Islet of Langerhans (tissue), 1 donor: ENCODE measurements at regions not wholly inside any gene's neighbourhood (a gene's known extent, or its start where the extent isn't known, plus 50 kb on each side); places are given as distances from the start of the nearest gene placed in this dataset.

ENCODE experiments used
- FAIRE-seq: peaks from one replicate; lab custom pipeline; 2011; peaks lifted over from hg19 to GRCh38; lab: Jason Lieb, UNC

GRCh38 chrX:39813631-39814277 is 284.0 kb downstream of the BCOR start:
- FAIRE-seq, result peak; percentile 89

- peak; percentile 24 for FAIRE-seq
Measured at GRCh38 chrX:39814391-39814790, 283.4 kb downstream of the BCOR start.

DNA sequence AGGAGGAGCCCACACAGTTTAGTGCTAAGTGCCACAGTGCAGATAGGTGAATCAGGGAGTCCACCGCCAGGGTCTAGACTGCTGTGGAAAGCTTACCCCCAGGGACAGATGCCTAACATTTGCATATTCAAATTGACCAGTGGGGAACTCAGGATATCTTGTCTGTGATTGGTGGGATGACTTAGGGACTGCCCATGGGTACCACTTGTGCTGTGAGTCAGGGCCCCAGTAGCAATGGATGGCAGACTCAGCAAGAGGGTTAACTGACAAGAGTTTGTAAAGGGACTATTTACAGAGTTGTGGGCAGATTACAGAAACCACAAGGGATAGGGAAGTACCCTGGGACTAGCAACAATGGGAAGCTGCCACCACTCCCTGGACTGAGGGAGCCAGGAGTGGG is 282.1 kb downstream of the BCOR start:
- FAIRE-seq, result peak; percentile 84

DNA sequence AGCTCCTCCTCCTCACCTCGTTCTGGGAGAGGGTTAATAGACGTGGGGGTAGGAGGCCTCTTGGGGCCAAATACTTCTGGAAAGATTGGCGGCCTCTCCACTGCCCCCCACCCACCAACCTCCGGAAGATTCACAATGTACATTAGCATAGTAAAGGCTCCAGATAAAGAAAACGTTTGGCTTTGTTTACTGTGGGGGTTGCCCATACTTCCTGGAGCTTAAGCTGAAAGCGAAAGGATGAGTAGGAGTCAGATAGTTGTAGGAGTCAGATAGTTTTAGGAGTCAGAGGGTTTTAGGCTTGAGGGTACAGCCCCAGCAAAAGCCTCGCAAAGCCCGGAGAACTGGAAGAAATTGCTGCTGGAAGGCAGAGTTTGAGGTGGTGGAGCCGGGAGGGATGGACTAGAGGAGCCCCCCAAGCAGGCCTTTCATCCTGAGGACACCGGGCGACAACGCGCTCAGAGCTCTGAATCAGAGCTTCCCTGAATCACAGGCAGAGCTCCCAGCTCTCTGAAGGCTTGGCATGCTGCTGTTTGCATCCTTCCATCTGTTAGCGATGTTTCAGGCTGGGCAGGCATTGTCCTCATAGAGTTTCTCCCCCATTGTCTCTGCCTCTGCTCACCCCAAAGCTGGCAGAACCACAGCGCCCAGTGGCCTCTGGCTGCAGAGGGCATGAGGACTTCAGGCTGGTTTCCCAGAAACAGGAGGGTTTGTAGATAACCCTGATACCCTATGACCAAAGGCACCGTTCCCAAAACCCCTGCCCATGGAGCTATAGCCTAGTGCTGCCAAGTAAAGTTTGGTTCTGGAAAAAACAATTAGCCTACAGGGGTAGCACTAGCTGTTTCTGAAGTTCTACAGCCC is 280.7 kb downstream of the BCOR start:
- FAIRE-seq, result no peak

DNA sequence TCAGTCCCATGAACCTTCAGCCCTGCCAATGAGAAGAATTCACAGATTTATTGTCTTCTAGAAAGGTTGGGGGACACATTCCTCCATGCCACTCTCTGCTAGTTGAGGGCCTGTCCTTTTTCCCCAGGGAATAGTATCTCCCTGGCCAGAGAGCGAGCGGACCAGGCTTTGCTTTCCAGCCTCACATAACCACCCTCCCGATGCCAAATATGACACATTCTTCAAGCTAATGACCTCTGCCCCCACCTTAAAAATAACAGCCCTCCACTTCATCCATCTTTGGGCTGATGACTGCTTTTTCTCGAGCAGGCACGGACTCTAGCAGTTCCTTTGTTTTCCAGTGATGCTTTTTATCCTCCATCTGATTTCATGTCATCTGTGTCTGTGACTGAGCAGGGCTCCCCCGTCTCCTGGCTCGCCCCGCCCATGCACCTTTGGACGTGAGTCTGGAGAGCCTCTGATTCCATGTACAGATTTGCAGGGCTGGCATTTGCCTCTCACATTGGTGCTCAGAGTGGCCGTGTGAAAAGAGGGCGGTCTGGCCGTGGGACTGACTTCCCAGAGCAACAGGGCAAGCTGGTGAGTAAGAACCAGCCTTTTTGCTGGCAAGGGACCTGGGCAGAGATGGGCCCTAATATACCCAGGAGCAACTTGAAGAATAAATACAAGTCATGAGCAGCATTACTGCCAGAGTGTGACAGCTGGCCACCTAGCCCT is 279.8 kb downstream of the BCOR start:
- no peak for FAIRE-seq

DNA sequence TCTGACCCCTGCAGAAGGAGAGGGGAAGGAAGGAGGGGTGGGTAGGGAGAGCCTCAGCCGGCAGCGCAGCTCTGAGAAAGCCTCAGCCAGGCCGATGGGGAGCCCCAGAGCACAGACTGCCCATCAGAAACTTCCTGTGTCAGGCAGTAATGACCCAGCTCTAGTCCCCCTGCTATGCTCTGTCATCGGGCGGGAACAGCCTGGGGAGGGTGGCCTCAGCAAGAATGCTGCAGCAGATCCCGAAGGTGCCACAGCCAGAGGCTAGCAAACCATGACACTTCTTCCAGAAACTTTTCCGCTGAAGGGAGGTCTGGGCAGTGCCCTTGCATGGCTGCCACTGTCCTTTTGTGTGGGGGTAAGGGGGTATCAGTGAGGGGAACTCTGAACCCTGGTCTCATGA is 279.0 kb downstream of the BCOR start:
- no peak for FAIRE-seq

DNA sequence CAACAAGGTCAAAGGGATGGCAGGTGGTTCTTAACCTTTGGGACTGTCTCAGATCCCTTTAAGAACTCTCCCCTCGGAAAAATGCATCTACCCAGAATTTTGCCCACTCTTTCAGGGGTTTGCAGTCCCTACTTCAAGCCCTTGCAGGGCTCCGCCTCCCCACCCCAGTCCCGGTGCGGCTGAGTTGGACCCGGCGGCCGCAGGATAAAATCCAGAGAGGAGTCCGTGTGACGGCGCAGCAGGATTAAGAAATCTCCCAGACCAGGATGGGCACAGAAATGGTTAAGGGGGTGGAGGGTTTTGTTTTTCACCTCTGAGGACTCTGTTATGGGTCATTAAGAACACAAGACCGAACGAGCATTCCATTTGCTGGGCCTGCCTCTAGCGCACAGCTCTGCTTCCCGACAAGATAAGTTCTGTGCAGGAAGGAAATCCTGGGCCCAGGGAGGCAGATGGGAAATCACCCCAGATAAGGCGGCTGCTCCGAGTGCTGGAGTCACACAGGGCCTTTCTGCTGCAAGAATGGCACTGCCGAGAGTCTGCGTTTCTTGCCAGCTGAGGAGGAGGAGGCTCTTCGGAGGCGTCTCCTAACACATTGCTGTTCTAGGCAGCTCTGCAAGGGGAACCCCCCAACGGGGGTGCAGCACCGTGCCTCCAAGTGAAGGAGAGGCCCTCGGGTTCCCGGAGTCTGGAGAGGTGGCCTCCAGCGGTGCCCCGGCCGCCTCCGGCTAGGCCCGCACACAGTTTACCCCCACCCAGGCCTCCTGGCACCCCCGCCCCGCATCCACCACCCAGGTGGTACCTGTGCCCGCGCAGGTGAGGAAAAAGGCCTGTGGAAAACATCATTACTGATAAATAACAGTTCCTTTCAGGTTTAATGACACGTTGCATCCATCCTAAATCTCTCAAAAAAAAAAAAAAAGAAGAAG is 277.6 kb downstream of the BCOR start:
- FAIRE-seq, result no peak

DNA sequence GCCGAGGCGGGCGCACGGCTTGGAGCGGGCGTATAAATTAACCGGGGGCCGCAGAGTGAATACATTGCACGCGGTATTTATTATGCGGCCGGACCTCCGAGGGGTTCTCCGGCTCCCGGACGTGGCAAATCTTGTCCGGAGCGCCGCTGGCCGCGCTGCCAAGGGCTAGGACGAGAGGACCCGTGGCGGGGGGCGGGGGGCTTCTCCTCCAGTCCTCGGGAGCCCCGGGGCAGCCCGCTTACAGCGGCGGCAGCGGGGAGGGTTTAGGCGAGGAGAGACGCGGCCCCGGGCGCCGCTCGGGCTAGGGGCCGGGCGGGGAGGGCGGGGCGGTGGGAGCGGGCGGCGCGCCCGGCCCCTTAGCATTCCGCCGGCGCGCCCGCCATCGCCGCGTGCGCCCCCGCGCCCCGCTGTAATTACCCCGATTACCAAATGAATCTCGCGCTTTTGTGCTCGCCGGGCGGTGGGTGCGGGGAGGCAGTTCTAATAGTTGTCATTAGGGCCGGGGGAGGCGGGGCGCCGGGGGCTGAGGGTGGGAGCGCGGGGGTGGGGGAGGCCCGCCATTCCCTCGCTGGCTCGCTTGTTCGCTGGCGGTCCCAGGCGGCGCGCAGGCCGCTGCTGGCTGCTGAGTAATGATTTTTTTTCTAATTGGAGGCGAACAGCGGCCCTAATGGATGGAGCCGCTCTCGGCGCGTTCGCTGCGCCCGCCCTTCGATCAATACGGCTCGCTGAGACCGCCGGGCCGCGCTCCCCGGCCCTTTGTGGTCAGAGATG is 276.6 kb downstream of the BCOR start:
- no peak for FAIRE-seq

GRCh38 chrX:39821709-39822095 is 276.1 kb downstream of the BCOR start:
- FAIRE-seq, result no peak

DNA sequence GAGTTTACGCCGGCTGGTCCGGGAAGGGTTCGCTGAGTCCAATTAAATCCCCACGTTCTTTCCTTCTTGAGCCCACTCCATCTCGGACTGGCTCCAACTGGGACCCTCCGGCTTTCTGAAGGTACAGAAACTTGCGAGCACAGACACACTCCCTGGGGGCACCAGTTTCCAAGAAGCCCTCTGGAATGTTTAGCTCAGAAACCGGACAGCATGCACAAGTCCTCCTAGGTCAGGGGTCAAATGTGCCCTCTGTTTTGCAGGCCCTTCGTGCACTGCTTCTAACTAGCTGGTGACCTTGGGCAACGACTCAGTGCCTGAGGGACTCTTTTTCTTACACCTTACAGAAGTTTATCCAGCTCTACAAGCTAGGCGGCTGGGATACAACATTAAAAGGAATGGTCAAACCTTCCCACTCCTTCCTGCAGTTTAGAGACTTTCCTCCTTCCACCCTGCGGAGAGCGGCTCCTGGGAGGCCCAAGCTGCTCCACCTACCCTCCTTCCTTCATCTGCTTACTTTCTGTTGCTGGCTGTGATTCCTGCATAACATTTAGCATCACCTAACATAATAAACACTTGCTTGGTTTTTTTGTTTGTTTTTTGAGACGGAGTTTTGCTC is 275.5 kb downstream of the BCOR start:
- no peak for FAIRE-seq

DNA sequence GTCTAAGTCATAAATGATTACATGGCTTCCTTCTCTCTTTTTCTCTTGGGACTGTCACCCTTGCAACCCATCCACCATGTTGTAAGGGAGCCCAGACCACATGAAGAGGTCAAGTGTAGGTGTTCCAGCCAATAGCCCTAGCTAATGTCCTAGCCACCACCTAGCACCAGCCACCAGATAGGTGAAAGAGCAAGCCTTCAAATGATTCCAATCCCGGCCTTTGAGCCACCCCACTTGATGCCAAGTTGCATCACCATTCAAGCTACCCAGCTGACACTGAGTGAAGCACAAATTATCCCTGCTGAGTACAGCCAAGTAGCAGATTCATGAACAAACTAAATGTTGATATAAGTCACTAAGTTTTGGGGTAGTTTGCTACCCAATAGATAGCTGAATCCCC is 274.3 kb downstream of the BCOR start:
- no peak for FAIRE-seq

DNA sequence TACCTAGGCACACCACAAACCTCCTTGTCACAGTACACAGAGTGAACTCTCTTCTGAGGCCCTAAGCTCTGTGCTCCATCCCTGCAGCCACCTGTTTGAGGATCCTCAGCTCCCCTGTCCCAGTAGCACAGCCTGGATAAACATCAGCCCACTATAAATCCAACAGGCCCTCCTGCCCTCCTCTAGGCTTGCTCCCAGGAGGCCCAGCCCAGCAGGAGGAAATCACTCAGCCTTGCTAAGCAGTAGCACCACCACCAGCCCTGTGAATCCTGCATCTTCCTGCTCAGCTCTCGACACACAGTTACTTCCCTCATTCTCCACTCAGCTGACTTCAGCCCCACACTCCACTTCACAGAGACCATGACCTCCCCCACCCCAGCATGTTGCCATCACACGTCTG is 273.9 kb downstream of the BCOR start:
- no peak for FAIRE-seq

GRCh38 chrX:39826813-39827543 is 270.8 kb downstream of the BCOR start:
- no peak for FAIRE-seq

DNA sequence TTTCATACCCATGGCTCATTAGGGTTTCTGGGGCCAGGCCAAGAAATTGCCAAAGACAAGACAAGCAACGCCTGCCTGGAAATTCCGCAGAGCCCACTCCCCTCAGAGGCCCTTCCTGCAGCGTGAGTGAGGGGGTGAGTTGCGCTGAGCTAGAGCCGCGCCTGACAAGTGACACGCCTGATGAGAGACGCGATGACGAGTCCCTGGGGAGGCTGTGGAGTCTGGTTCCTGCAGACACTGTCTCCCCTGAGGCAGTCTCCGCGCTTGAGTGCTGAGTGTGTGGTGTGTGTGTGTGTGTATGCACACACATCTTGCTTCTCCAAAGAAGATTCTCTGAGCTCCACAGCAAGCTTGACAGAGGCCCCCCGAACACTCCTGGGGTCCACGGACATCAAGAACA is 269.8 kb downstream of the BCOR start:
- no peak for FAIRE-seq

DNA sequence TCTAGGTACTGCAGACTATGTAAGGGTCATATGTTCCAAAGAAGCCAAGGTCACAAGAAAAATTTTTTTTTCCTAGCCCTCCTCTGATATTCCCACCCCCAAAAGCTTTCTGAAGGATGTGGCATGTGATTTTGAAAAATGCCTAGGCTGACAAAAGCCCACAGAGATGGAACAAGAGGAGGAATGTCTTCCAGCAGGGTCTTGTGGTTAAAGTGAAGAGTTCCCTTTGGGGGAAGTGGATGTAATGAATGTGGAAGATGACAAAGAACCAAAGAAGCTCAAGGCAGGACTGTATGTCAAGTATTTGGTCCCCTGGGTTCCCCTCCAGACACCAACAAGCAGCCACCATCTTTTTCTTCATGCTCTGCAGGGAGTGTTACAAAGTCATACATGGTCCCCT is 268.8 kb downstream of the BCOR start:
- FAIRE-seq, result no peak

DNA sequence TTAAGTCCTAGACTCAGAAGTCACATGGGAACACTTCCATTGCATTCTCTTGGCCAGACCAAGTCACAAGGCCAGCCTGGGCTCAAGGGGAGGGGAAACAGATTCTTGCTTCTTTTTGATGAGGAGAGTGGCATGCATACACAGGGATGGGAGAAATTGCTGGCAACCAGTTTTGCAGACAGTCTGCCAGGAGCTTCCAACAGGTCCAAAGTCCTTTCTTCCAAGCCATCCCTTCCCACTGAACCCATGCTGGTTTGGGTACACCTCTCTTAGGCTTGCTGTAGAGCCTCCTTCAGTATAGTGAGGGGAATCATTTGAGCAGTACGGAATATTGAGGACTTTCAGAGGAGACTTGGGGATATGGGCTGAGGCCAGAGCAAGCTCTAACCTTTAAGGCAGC is 267.8 kb downstream of the BCOR start:
- no peak for FAIRE-seq

- FAIRE-seq, result no peak
Measured at GRCh38 chrX:39830414-39830813, 267.3 kb downstream of the BCOR start.

DNA sequence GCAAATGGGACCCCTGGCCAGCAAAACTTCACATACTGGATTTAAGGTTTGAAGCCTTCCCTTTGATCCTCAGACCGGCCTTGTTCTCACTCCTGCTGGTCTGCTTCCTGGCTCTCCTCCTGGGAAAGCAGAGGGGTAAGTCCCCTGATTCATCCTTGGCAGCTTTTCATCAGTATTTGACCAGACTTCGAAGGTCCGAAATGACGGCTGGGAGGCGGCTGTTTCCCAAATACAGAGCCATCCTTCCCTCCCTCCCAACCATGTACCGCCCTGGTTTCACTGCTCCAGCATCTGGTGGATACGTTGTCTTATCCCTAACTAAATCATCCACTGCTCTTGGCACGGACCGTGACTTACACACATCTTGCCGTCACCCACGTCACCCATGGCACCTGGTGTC is 265.5 kb downstream of the BCOR start:
- no peak for FAIRE-seq

GRCh38 chrX:39834600-39834999 is 263.2 kb downstream of the BCOR start:
- no peak for FAIRE-seq

- no peak for FAIRE-seq
Measured at GRCh38 chrX:39835241-39835640, 262.5 kb downstream of the BCOR start.
